ENCODE measurements at regions not wholly inside any gene's neighbourhood (a gene's known extent, or its start where the extent isn't known, plus 50 kb on each side); places are given as distances from the start of the nearest gene placed in this dataset.

DNA sequence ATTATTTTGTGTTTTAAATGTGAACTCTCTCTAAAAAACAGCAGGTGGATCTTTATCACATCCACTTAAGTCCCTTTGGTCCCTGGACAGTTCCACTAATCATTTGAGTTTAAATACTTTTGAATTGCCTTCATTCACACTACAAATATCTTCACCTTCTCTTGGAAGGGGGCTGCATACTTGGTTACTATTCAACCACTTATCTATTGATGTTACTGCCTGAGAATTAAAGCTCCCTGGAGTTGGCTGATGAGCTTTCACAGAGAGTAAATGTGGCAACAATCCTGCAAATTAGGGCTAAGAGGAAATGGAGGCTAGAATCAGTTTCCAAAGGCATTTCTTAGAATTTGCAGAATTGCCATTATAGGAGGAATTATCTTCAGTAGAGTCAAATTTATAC, 180.4 kb downstream of the ST8SIA4 start:
- Histone ChIP-seq H3K79me2 (ENCODE audit: insufficient read depth, low read length) (no peaks in the 10 kb centered on the region), H3K9ac (ENCODE audit: low read length) (no peak overlapping the region), H3F3A (ENCODE audit: insufficient read depth) (no peaks in the 10 kb centered on the region), H4K20me1 (ENCODE audit: low read depth, low read length) (no peaks in the 10 kb centered on the region), H3K9me2 (replicated peaks; ENCODE audit: insufficient read depth, low read length) (no peaks in the 10 kb centered on the region), H3K9me3 (ENCODE audit: insufficient read depth, low read length) (no peaks in the 10 kb centered on the region), H3K36me3 (ENCODE audit: low read length) (no peaks in the 10 kb centered on the region), H3K4me2 (ENCODE audit: low read depth, low read length, poor library complexity, severe bottlenecking) (no peak overlapping the region), H3K27me3 (ENCODE audit: low read length) (no peaks in the 10 kb centered on the region), H3K27ac (ENCODE audit: low read depth, low read length) (no peak overlapping the region), H2AFZ (ENCODE audit: low read depth, low read length, severe bottlenecking) (no peak overlapping the region), H3K4me3 (ENCODE audit: insufficient read depth, low read length, poor library complexity, severe bottlenecking) (no peak overlapping the region)
- TF ChIP-seq, protein P1, sequence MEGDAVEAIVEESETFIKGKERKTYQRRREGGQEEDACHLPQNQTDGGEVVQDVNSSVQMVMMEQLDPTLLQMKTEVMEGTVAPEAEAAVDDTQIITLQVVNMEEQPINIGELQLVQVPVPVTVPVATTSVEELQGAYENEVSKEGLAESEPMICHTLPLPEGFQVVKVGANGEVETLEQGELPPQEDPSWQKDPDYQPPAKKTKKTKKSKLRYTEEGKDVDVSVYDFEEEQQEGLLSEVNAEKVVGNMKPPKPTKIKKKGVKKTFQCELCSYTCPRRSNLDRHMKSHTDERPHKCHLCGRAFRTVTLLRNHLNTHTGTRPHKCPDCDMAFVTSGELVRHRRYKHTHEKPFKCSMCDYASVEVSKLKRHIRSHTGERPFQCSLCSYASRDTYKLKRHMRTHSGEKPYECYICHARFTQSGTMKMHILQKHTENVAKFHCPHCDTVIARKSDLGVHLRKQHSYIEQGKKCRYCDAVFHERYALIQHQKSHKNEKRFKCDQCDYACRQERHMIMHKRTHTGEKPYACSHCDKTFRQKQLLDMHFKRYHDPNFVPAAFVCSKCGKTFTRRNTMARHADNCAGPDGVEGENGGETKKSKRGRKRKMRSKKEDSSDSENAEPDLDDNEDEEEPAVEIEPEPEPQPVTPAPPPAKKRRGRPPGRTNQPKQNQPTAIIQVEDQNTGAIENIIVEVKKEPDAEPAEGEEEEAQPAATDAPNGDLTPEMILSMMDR (IDR thresholded peaks at IDR 0.05; ENCODE audit: insufficient read depth, low read length, poor library complexity, severe bottlenecking), result no peak
- no peak for TF ChIP-seq EZH2phosphoT487 (conservative IDR thresholded peaks at IDR 0.05; ENCODE audit: low read length)

DNA sequence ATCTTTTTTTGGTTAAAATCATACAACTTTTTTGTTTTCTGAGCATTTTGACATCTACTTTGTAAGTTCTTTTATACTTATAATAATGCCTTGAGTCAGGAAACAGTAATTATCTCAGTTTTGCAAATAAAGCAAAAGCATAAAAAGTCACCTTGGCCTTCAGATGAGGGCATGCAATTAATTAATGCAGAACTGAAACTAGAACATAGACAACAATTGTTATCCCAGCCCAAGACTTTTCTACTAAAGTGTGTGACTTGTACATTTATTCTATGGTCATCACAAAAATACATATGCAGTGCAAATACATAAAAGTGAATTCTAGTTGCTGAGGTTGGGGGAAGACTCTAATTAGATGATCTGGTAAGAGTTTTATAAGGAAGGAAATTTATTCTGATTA, 179.9 kb downstream of the ST8SIA4 start:
- H3K36me3 ChIP-seq (ENCODE audit: low read length), result no peaks in the 10 kb centered on the region
- H3K79me2 ChIP-seq (ENCODE audit: insufficient read depth, low read length), result no peaks in the 10 kb centered on the region
- TF ChIP-seq, protein P1 (IDR thresholded peaks at IDR 0.05; ENCODE audit: insufficient read depth, low read length, poor library complexity, severe bottlenecking), result no peak
- no peak for TF ChIP-seq EZH2phosphoT487 (conservative IDR thresholded peaks at IDR 0.05; ENCODE audit: low read length)
- no peaks in the 10 kb centered on the region for H4K20me1 ChIP-seq (ENCODE audit: low read depth, low read length)
- H3K4me2 ChIP-seq (ENCODE audit: low read depth, low read length, poor library complexity, severe bottlenecking), result no peak overlapping the region
- H3K4me3 ChIP-seq (ENCODE audit: insufficient read depth, low read length, poor library complexity, severe bottlenecking), result no peak overlapping the region
- H3K9ac ChIP-seq (ENCODE audit: low read length), result no peak overlapping the region
- H2AFZ ChIP-seq (ENCODE audit: low read depth, low read length, severe bottlenecking), result no peak overlapping the region
- no peaks in the 10 kb centered on the region for H3K27me3 ChIP-seq (ENCODE audit: low read length)
- H3K27ac ChIP-seq (ENCODE audit: low read depth, low read length), result no peak overlapping the region
- H3K9me3 ChIP-seq (ENCODE audit: insufficient read depth, low read length), result no peaks in the 10 kb centered on the region
- H3F3A ChIP-seq (ENCODE audit: insufficient read depth), result no peaks in the 10 kb centered on the region
- no peaks in the 10 kb centered on the region for H3K9me2 ChIP-seq (replicated peaks; ENCODE audit: insufficient read depth, low read length)

DNA sequence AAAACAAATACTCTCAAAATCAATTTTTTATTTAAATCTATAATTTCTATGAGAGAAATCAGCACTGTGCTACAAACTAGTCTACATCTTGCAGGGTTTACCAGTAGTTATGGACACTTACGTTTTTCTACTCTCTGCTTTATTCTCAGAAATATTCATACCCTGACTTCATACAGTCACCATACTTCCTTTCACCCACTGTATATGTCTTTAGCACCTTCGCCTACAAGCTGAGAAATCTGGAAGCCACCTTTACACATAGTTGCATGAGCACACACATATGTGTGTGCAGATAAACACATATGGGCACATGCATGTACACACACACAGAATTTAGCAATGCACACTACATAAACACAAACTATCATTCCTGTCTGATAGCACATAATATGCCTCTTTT, 177.0 kb downstream of the ST8SIA4 start:
- Histone ChIP-seq H3K27ac (ENCODE audit: low read depth, low read length) (no peak overlapping the region), H3K27me3 (ENCODE audit: low read length) (no peaks in the 10 kb centered on the region), H3K9ac (ENCODE audit: low read length) (no peak overlapping the region), H3F3A (ENCODE audit: insufficient read depth) (0 out of 2 replicates have a peak, but pooled peaks cover 3% of the 10 kb centered on the region), H3K9me3 (ENCODE audit: insufficient read depth, low read length) (no peaks in the 10 kb centered on the region), H4K20me1 (ENCODE audit: low read depth, low read length) (no peaks in the 10 kb centered on the region), H2AFZ (ENCODE audit: low read depth, low read length, severe bottlenecking) (no peak overlapping the region), H3K4me2 (ENCODE audit: low read depth, low read length, poor library complexity, severe bottlenecking) (no peak overlapping the region), H3K4me3 (ENCODE audit: insufficient read depth, low read length, poor library complexity, severe bottlenecking) (no peak overlapping the region), H3K79me2 (ENCODE audit: insufficient read depth, low read length) (no peaks in the 10 kb centered on the region), H3K9me2 (replicated peaks; ENCODE audit: insufficient read depth, low read length) (no peaks in the 10 kb centered on the region), H3K36me3 (ENCODE audit: low read length) (no peaks in the 10 kb centered on the region)
- no peak for TF ChIP-seq EZH2phosphoT487 (conservative IDR thresholded peaks at IDR 0.05; ENCODE audit: low read length)
- TF ChIP-seq, protein P1 (IDR thresholded peaks at IDR 0.05; ENCODE audit: insufficient read depth, low read length, poor library complexity, severe bottlenecking), result no peak
